NB4 (cell line): ENCODE measurements at regions not wholly inside any gene's neighbourhood (a gene's known extent, or its start where the extent isn't known, plus 50 kb on each side); places are given as distances from the start of the nearest gene placed in this dataset.

Source experiments
- POLR2A ChIP-seq: IDR thresholded peaks from 2 replicates; pipeline ENCODE4 v1.6.1; 2011; ENCODE audit warnings: mild to moderate bottlenecking; ENCODE audit not compliant: insufficient read length; ENCODE audit errors: extremely low read depth
- TF ChIP-seq, protein P1 (sequence below): IDR thresholded peaks from 2 replicates; pipeline ENCODE4 v1.6.1; 2011; ENCODE audit warnings: low read depth, low read length
- TF ChIP-seq, protein P2 (sequence below): IDR thresholded peaks from one replicate; pipeline ENCODE4 v1.5.1; 2012; ENCODE audit warnings: low read depth, low read length

DNA sequence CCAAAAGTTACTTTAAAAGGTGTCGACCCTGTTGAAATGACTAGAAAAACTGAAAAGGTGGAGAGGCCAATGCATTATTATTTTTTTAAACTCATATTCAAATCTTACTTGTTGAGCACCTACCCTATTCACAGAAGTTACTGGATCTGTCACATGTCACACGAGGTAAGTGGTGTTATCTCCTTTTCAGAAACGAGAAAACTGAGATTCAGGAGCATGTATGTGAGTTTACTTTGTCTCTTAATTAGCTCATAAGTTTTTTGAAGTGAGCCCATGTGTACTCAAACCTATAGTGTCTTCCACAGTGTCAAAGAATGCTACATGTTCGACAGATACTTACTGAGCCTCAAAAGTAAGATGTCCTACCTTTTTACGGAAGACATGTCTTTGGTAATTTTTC, 81.8 kb upstream of the EGLN3 start:
- TF ChIP-seq, protein P1, sequence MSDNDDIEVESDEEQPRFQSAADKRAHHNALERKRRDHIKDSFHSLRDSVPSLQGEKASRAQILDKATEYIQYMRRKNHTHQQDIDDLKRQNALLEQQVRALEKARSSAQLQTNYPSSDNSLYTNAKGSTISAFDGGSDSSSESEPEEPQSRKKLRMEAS = no peak
- TF ChIP-seq POLR2A = no peak
- TF ChIP-seq, protein P2, sequence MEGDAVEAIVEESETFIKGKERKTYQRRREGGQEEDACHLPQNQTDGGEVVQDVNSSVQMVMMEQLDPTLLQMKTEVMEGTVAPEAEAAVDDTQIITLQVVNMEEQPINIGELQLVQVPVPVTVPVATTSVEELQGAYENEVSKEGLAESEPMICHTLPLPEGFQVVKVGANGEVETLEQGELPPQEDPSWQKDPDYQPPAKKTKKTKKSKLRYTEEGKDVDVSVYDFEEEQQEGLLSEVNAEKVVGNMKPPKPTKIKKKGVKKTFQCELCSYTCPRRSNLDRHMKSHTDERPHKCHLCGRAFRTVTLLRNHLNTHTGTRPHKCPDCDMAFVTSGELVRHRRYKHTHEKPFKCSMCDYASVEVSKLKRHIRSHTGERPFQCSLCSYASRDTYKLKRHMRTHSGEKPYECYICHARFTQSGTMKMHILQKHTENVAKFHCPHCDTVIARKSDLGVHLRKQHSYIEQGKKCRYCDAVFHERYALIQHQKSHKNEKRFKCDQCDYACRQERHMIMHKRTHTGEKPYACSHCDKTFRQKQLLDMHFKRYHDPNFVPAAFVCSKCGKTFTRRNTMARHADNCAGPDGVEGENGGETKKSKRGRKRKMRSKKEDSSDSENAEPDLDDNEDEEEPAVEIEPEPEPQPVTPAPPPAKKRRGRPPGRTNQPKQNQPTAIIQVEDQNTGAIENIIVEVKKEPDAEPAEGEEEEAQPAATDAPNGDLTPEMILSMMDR = no peak
